MM.1S (cell line): ENCODE measurements at regions not wholly inside any gene's neighbourhood (a gene's known extent, or its start where the extent isn't known, plus 50 kb on each side); places are given as distances from the start of the nearest gene placed in this dataset.

ENCODE experiments used
- DNase-seq: peaks from one replicate; pipeline ENCODE4 v3.0.0-alpha.2; 2015
- H2AFZ ChIP-seq: fragments of 300-600 bp; sonication (generic); 2 replicates; pipeline ENCODE4 v1.6.0; 2016; ENCODE audit warnings: antibody characterized with exemption, low read length
- H3F3A ChIP-seq: fragments of 300-600 bp; sonication (generic); 2 replicates; pipeline ENCODE4 v1.6.1; 2016; ENCODE audit warnings: mild to moderate bottlenecking, antibody characterized with exemption, low read length, moderate library complexity, mixed read lengths; ENCODE audit not compliant: insufficient read depth
- H3K27ac ChIP-seq: fragments of 300-600 bp; sonication (generic); 2 replicates; pipeline ENCODE4 v1.5.1; 2016; ENCODE audit warnings: mild to moderate bottlenecking, low read length
- H3K27me3 ChIP-seq: fragments of 300-600 bp; sonication (generic); replicated peaks from 2 replicates; pipeline ENCODE4 v1.6.0; 2016; ENCODE audit warnings: low read length; ENCODE audit not compliant: insufficient read depth
- H3K36me3 ChIP-seq: fragments of 300-600 bp; sonication (generic); replicated peaks from 2 replicates; pipeline ENCODE4 v1.6.1; 2016; ENCODE audit warnings: mild to moderate bottlenecking, low read length, mixed read lengths; ENCODE audit not compliant: insufficient read depth
- H3K4me1 ChIP-seq: fragments of 300-600 bp; sonication (generic); 2 replicates; pipeline ENCODE4 v1.6.1; 2016; ENCODE audit warnings: low read length, mixed read lengths
- H3K4me2 ChIP-seq: fragments of 300-600 bp; sonication (generic); 2 replicates; pipeline ENCODE4 v1.6.0; 2016; ENCODE audit warnings: low read depth, low read length
- H3K4me3 ChIP-seq: fragments of 300-600 bp; sonication (generic); 2 replicates; pipeline ENCODE4 v1.5.1; 2016; ENCODE audit warnings: low read length, mixed read lengths
- H3K79me2 ChIP-seq: fragments of 300-600 bp; sonication (generic); 2 replicates; pipeline ENCODE4 v1.6.1; 2016; ENCODE audit warnings: mixed run types, low read length, mixed read lengths
- H3K9ac ChIP-seq: fragments of 300-600 bp; sonication (generic); 2 replicates; pipeline ENCODE4 v1.6.1; 2016; ENCODE audit warnings: low read length, mixed read lengths
- H3K9me2 ChIP-seq: fragments of 300-600 bp; sonication (generic); replicated peaks from 2 replicates; pipeline ENCODE4 v1.6.1; 2016; ENCODE audit warnings: mild to moderate bottlenecking, low read length, mixed read lengths; ENCODE audit not compliant: insufficient read depth
- H3K9me3 ChIP-seq: fragments of 300-600 bp; sonication (generic); replicated peaks from 2 replicates; pipeline ENCODE4 v1.6.1; 2016; ENCODE audit warnings: mild to moderate bottlenecking, low read length, mixed read lengths; ENCODE audit not compliant: insufficient read depth
- H4K20me1 ChIP-seq: fragments of 300-600 bp; sonication (generic); 2 replicates; pipeline ENCODE4 v1.6.1; 2016; ENCODE audit warnings: mild to moderate bottlenecking, low read length, moderate library complexity, mixed read lengths; ENCODE audit not compliant: insufficient read depth
- CTCF ChIP-seq: fragments of 300-600 bp; sonication (generic); IDR thresholded peaks from 2 replicates; pipeline ENCODE4 v1.5.1; 2016; ENCODE audit warnings: antibody characterized with exemption, low read length, mixed read lengths
- EZH2 ChIP-seq: fragments of 300-600 bp; sonication (generic); optimal IDR thresholded peaks from 2 replicates; pipeline ENCODE3; 2017; ENCODE audit warnings: low read depth, mild to moderate bottlenecking, antibody characterized with exemption, low read length, mixed read lengths
- EZH2phosphoT487 ChIP-seq: fragments of 300-600 bp; sonication (generic); IDR thresholded peaks from 2 replicates; pipeline ENCODE4 v1.6.1; 2018; ENCODE audit warnings: antibody characterized with exemption, low read length

- Histone ChIP-seq H3K9me2 (no peaks in the 10 kb centered on the region), H3K79me2 (no peaks in the 10 kb centered on the region), H2AFZ (no peak overlapping the region), H3K9ac (no peak overlapping the region), H3K27me3 (no peaks in the 10 kb centered on the region), H3K4me2 (no peak overlapping the region), H3K27ac (no peak overlapping the region), H3K4me1 (no peaks in the 10 kb centered on the region), H4K20me1 (no peaks in the 10 kb centered on the region), H3F3A (no peaks in the 10 kb centered on the region), H3K36me3 (no peaks in the 10 kb centered on the region), H3K9me3 (no peaks in the 10 kb centered on the region), H3K4me3 (no peak overlapping the region)
- TF ChIP-seq CTCF (no peak), EZH2 (no peak), EZH2phosphoT487 (no peak)
- DNase-seq, result no peak
Observed at GRCh38 chr2:67599561-67599960, 202.4 kb downstream of the ETAA1 start.

- Histone ChIP-seq H3K4me3 (no peak overlapping the region), H3K9ac (no peak overlapping the region), H3K4me1 (no peaks in the 10 kb centered on the region), H3K27ac (no peak overlapping the region), H3K79me2 (no peaks in the 10 kb centered on the region), H3K36me3 (no peaks in the 10 kb centered on the region), H3K9me3 (no peaks in the 10 kb centered on the region), H3K27me3 (no peaks in the 10 kb centered on the region), H3K9me2 (no peaks in the 10 kb centered on the region), H2AFZ (no peak overlapping the region), H3F3A (no peaks in the 10 kb centered on the region), H3K4me2 (no peak overlapping the region), H4K20me1 (no peaks in the 10 kb centered on the region)
- no peak for TF ChIP-seq EZH2
- no peak for TF ChIP-seq CTCF
- TF ChIP-seq EZH2phosphoT487, result no peak
- no peak for DNase-seq
Observed at GRCh38 chr2:67600222-67600871, 203.2 kb downstream of the ETAA1 start.

GRCh38 chr2:67600946-67601345, 203.8 kb downstream of the ETAA1 start:
- Histone ChIP-seq H3K4me1 (no peaks in the 10 kb centered on the region), H3K9me3 (no peaks in the 10 kb centered on the region), H3K4me2 (no peak overlapping the region), H3K9ac (no peak overlapping the region), H3K4me3 (no peak overlapping the region), H3K79me2 (no peaks in the 10 kb centered on the region), H3F3A (no peaks in the 10 kb centered on the region), H4K20me1 (no peaks in the 10 kb centered on the region), H3K27ac (no peak overlapping the region), H3K36me3 (no peaks in the 10 kb centered on the region), H3K9me2 (no peaks in the 10 kb centered on the region), H2AFZ (no peak overlapping the region), H3K27me3 (no peaks in the 10 kb centered on the region)
- TF ChIP-seq EZH2phosphoT487, result no peak
- no peak for TF ChIP-seq CTCF
- no peak for DNase-seq
